ENCODE measurements at regions not wholly inside any gene's neighbourhood (a gene's known extent, or its start where the extent isn't known, plus 50 kb on each side); places are given as distances from the start of the nearest gene placed in this dataset.

DNA sequence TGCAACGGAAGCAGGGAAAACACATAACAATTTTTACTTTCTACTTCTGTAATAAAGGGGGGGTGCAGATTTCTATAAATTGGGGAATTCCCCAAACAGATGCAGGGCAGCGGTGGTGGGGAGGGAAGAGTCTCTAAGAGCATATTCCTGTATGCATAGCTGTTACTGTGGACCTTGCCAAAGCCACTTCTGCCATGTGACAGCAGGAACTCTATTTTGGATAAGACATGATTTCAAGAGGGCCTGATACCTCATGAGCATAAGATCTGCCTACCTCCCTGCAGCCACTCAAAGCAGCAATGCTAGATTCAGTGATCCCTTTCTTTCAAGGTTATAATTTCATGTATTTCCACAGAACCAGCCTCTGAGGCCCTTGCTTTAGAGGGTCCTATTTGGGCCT is 86.2 kb upstream of the CNKSR3 start:
- DNase-seq (ENCODE audit: extremely low spot score, insufficient read length, low read depth) (no peak), FAIRE-seq (no peak)

DNA sequence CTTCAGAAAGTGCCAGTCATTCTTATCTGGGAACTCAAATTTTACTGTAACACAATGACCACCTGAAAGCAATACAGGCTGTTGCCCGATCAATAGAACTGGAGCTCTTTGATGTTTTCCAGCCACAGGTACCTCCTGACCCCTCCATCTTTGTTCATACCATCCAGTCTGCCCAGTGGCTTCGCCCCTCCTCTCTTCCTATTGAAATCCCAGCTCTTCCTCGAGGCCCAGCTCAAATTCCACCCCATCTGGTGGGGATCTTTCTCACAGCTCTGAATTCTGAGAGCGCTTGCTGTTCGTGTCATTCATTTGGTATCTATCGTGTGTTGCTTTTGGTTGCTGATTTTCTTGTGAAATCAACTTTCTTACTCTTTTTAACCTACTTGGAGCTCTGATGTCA is 87.9 kb upstream of the CNKSR3 start:
- FAIRE-seq, result no peak
- DNase-seq (ENCODE audit: extremely low spot score, insufficient read length, low read depth), result no peak

DNA sequence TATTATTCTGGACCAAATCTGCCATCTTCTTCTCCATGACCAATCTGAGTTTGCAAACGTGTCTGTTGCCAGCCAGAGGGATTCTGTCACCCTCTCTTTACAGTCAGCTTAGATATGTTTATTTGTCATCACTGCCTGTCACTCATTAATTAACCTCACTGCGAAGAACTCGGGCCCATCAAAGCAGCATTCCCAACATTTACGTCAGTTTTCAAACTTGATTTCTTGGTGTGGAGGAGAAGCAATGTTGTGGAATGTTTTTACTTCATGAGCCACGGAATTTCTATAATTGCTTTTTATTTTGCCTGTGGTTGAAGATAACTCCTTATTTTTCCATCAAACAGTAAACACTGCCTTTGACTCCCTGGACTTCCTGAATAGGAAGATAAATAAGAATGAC is 91.8 kb upstream of the CNKSR3 start:
- no peak for FAIRE-seq

DNA sequence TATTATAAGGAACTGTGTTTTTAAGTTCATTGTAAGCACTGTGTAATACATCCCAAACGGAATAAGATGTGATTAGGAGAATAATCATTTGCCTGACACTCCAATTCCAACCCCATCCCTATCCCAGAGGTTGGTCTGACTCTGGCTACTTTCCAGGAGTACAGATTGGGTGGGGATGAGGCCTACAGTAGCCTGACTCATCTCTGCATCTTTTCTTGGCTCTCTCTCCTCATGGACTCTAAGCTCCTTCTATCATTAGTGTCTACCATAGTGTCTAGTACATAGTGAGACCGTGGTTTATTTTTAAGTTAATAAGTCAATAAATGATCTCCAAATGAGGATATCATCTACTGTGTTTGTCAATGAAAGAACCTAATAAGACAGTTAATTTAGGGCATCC is 92.2 kb upstream of the CNKSR3 start:
- no peak for FAIRE-seq
- DNase-seq (ENCODE audit: extremely low spot score, insufficient read length, low read depth), result no peak

More for the DNA sequence above, 91.8 kb upstream of the CNKSR3 start:
- DNase-seq (ENCODE audit: extremely low spot score, insufficient read length, low read depth), result no peak

DNA sequence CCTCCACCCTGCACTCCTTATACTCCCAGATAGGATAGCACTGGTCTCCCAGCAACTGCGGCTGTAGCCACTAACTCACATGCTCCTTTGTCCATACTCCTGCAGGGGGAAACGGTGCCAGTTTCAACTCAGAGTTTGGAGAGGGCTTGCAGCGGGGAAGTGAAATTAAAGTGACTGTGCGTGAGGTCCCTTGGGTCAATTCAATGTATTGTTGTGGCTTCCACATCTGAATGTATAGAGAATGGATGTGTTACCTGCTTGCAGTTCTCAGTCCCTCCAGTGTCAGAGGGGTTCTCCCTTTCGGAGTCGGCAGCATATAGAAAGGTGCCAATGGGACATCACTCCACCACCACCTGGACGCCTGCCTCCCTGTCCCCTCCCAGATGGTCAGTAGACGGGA is 93.6 kb upstream of the CNKSR3 start:
- DNase-seq (ENCODE audit: extremely low spot score, insufficient read length, low read depth), result no peak
- peak; percentile 70 for FAIRE-seq

DNA sequence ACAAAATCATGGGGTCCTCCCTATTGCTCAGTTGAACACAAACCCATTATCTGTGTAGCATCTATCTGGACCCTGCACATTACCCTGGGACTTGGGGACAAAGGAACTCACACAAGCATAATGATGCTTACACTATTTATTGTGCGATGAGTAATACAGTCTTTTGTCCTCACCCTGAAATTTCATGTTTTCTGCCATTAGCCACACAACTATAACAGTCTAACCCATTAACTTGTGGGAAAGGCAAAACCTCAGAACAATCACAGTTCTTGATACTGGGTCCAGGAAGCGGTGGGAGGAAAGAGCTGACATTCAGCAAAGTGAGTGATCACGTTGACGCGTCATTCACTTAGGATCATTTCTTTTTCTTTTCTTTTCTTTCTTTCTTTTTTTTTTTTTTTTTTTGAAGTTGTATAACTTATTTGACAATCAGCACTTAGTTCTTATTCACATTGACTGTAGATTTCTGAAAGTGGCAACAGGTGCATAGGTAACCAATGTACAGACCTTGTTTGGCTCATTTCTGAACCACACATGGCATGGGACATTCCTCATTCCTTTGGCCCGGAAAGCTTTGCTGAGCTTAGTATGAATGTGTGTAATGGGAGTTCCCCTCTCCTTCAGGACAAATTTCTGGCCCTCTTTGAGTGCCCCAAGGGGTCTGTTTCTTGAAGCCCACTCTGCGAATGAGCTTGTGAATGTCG is 94.8 kb upstream of the CNKSR3 start:
- FAIRE-seq, result peak; percentile 96

DNA sequence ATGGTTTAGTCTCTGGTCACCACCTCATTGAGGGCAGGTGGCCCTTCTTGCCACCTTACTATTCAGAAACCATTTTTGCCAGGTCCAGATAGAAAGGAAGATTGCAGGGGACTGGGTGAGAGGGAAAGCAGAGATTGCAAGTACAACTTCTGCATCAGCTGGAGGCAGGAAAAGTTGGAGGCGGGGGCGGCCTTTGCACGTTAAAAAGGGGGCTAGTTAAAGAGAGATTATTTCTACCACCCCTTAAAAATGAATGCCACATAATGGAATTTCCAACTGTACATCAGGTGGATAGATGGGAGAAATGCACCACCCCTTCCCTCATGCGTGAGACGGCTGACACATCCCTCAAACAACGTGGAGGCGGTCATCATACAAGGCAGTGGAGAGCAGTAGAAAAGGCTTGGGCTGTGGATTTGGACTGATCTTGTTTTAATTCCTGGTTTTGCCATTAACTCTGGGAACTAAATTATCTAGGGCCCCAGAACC is 95.4 kb upstream of the CNKSR3 start:
- FAIRE-seq (no peak), DNase-seq (ENCODE audit: extremely low spot score, insufficient read length, low read depth) (no peak)

More for the DNA sequence above, 94.8 kb upstream of the CNKSR3 start:
- peak; percentile 17 for DNase-seq (ENCODE audit: extremely low spot score, insufficient read length, low read depth)

DNA sequence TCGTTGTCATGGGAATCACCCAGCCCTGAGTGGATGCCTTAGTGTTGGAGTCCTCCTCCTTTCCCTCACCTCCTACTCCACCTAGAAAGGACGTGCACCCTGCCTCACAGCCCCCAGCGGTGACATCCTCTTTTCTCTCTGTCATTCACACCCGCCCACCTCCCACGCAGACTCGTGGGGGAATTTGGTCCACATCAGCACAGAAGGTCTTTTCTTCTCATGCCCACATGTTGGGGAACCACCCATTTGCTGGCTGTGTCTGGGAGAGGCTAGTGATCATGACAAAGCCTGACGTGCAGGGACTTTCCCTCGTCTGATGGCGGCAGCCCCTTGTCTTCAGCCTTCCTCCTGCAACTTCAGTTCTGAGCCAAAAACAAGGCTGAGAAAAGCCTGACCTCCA is 96.0 kb upstream of the CNKSR3 start:
- peak; percentile 50 for DNase-seq (ENCODE audit: extremely low spot score, insufficient read length, low read depth)
- peak; percentile 95 for FAIRE-seq

DNA sequence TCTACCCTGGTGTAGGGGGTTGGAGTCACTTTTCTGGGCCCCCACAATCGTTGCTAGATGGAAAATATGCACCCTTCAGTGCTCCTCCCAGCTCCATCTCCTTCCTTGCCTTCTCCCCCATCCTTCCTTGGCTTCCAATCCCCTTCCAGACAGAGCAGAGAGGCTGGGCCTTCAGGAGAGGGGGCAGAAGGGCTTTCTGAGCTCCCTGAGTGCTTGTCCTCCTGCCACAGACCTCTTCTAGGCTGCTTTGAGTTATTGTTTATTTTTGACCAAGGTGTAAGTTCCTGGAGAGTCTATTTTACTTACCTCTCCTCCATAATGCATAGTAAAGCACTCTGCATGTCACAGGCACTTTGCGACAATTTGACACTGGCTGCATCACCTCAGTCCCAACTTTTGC is 96.4 kb upstream of the CNKSR3 start:
- DNase-seq (ENCODE audit: extremely low spot score, insufficient read length, low read depth), result no peak
- FAIRE-seq, result no peak

DNA sequence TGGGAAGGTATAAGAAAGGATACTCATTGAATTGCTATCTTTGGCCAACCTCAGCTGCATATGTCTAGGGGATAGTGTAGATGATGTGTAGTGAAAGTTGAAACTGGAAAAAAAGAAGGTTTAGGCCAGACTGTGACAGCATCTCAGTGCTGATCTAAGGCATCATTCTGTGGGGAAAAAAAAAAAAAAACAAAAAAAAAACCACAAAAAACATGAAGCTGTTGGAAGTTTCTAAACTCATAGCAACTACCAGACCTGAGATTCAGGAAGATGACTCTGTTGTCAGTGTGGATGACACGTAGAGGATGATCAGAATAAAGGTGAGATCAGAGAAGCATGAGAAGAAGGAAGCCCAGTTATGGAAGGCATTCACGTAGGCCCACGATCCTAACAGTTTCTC is 100.8 kb upstream of the CNKSR3 start:
- no peak for DNase-seq (ENCODE audit: extremely low spot score, insufficient read length, low read depth)
- FAIRE-seq, result no peak

DNA sequence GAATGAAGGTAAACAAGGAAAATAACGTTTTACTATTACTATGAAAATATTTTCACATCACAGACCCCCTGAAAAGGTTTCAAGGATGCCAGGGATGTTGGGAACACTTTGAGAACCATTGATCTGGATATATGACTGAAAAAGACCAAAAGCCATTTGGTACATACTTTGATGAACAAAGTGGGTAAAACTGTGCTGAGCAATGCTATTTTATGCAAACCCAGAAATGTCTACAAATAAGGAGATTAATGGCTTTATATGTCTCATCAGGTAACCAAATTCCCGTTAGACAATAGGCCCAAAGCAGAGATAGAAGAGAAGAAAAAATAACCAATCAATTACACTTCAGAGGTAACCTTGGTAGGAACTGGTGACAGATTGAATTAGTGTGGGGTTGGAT is 101.4 kb upstream of the CNKSR3 start:
- no peak for FAIRE-seq
- DNase-seq (ENCODE audit: extremely low spot score, insufficient read length, low read depth), result no peak

DNA sequence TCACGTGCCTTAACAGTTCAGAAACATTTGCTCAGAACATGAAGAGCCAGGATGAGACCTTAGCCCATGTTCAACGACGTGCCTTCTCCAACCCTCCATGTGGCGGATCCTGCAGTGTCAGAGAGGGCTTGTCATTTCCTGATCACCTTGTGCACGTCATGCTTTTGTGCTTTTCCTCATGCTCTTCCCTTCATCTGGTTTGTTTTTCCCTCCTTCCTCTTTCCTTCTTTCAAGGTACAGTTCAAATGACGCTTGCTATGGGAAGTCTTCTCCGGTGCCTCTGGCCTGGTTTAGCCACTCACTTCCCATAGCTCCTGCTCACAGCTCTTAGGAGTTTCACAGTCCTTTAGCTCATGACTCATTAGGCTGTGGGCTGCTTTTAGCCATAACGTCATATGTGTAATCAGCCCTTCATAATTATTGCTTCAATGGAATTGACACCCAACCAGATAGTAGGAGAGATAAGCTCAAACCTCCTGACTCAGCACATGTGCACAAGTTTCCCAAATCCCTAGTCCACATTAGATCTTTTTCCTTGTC is 102.7 kb upstream of the CNKSR3 start:
- DNase-seq (ENCODE audit: extremely low spot score, insufficient read length, low read depth) (no peak), FAIRE-seq (no peak)

DNA sequence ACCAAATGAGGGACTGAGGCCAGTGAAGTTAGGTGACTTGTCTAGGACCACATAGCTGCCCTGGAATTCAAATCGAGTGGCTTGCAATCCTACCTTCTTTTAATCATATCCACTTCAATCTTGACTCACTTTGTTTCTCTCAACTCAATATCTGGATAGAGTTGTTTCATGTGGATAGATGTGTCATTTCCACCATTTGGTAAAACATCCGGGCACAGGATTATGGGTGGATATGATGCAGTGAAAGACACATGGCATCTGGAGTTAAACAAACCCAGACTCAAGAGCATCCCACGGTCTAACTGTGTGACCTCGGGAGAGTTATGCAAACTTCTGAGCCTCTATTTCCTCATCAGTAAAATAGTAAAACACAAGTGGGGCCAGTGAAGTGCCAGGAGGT is 103.6 kb upstream of the CNKSR3 start:
- FAIRE-seq, result no peak
- DNase-seq (ENCODE audit: extremely low spot score, insufficient read length, low read depth), result no peak

DNA sequence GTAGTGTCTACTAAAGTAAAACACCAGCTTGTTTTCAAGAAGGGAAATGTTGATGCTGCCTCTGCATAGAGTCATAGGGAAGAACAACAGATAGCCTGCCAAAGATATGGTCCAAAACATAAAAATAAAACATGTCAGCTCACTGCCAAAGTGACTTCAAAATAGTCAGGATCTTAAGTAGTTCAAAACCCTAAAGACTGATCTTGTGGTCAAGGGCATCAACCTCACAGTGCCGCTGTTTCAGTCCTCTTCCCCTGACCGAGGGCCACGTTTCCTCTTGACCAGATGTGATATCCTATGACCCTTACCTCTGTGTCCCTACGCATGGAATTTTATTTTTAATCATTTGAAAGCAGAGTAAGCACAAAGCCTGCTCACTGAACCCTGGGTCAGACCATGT is 104.2 kb upstream of the CNKSR3 start:
- DNase-seq (ENCODE audit: extremely low spot score, insufficient read length, low read depth), result no peak
- no peak for FAIRE-seq

DNA sequence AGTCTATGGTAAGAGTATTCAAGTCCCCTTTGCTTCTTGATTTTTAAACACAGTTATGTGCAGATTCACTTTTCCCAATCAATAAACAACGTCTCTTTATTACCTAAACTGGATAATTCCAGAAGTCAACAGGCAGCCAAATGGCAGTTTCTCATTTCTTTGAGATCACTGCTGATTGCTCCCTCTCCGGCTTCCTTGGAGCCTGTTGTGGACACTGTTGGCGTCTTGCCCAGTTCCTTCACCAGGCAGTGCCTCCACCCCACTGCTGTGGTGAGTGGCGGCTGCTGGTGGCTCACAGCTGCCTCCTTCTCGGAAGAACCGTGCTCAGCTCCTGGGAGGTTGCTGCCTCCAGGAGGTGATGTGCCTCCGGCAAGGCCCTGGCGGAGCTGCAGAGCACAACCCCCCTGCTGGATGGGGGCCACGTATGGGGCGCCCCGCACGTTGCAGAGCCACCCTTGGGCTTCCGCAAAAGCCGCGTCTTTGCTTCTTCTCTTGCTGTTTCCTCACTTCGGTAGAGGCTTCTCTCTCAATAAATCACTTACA is 105.1 kb upstream of the CNKSR3 start:
- FAIRE-seq (no peak), DNase-seq (ENCODE audit: extremely low spot score, insufficient read length, low read depth) (no peak)

DNA sequence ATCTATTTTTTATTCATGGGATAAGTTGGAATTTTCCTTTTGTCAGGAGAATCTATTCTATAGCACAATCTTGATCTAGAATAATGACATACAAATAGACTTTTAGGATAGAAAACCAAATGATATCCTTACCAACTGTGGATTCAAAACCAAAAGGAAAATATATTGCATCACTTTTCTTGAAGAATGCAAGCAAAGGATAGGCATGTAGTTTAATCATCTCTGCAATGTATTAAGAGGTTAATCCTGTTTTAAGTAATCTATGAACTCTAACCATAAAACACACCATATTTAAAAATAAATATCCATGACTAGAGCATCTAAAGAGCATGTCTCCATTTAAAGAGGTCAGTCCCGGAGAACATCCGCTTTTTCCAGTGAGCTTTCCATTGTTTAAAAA is 106.7 kb upstream of the CNKSR3 start:
- no peak for FAIRE-seq
- DNase-seq (ENCODE audit: extremely low spot score, insufficient read length, low read depth), result no peak

DNA sequence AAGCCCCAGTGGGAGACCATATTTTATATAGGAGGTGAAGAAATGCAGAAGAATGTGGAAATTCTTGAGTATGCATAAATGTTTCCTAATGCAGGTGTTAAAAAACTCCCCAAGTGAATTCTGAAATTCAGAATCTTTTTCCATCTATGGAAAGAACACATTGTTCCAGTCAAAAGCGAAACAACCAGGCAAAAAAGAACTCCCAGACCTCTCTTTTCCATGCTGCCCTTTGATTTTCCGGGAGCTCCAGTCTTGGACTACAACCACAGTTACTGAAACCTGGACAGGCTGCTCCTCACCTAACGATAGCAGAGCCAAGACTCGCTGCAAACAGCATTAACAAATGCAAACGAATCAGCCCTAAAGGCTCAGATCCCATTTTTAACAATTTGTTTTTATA is 108.7 kb upstream of the CNKSR3 start:
- DNase-seq (ENCODE audit: extremely low spot score, insufficient read length, low read depth) (no peak), FAIRE-seq (no peak)

DNA sequence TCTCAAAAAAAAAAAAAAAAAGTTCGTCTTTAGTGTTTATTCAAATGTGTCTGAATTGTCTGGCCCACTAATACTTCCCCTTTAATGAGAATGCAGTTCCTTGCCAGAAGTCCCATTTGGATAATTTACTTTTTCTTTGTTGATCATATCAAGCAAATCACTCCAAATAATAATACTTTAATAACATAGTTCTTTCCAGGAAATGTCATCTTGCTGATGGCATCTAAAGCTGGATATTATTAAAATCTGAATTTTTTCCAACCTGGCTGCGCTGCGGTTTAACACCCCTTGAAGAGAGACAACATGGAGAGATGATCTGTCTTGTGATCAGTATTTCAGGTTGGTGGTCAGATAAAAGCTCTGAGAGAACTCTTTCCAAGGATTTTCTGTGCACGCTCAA is 111.2 kb upstream of the CNKSR3 start:
- DNase-seq (ENCODE audit: extremely low spot score, insufficient read length, low read depth) (no peak), FAIRE-seq (no peak)

DNA sequence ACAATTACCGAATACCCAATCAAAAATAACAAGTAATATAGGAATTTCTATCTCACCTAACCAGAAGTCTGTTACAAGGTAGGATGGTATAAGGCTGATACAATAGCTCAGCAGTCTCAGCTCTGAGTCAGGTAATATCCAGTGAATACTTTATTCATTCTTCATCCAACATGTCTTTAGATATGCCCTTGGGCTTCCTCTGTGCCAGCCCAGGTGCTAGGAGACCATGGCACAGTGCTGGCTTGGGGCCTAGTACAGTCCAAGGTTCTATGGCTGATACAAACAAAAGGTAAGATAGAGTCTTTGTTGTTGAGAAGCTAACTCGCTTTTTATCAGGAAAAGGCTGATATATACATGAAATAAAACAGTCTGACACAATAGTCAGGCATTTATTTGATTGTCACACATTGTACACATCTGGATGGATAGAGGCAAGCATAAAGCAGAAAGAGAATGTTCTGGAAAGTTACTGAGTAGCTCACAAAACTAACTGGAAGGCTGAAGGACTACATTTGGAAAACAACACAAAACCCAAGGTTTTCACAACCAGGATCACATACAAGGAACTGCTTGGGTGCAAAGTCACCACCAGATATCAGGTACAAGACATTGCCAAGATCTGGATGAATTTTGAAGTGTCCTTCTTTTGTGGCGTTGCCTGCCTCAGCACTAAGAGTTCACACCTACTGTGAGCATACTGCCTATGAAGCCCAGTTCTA is 110.4 kb upstream of the SCAF8 start:
- FAIRE-seq, result no peak
- no peak for DNase-seq (ENCODE audit: extremely low spot score, insufficient read length, low read depth)

DNA sequence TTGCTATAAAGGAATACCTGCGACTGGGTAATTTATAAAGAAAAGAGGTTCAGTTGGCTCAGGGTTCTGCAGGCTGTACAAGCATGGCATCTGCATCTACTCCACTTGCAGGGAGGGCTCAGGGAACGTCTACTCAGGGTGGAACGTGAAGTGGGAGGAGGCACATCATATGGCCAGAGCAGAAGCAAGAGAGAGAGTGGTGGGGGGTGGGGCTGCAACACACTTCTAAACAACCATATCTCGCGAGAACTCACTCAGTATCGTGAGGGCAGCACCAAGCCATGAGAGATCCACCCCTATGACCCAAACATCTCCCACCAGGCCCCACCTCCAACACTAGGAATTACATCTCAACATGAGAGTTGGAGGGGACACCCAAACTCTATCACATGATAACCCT is 109.8 kb upstream of the SCAF8 start:
- no peak for DNase-seq (ENCODE audit: extremely low spot score, insufficient read length, low read depth)
- no peak for FAIRE-seq

DNA sequence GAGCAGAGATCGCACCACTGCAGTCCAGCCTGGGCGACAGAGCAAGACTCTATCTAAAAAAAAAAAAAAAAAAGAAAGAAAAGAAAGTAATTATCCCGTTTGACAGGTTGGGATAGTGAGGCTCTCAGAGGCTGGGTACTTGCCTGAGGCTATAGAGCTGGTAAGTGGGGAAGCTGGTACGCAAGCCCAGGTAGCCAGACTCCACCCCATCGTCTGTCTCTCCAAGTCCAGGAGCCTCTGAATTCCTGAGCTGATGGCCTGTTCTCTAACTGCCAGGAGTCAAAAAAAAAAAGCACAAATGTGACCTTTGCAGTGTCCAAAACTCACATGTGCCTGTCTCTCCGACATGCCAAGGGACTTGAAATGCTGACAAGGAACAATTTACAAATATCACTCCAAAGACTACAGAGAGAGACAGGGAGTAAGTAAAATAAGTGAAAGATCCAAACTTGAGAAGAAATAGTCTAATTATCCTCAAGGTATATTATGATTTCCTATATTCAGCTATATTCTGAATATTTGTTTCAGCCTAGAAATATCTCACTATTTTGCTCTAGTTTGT is 109.1 kb upstream of the SCAF8 start:
- FAIRE-seq (no peak), DNase-seq (ENCODE audit: extremely low spot score, insufficient read length, low read depth) (no peak)

Measured in GM18507 (cell line).